ENCODE measurements at regions not wholly inside any gene's neighbourhood (a gene's known extent, or its start where the extent isn't known, plus 50 kb on each side); places are given as distances from the start of the nearest gene placed in this dataset.
"Not testable (repeated sequence)": the region's sequence is repeated elsewhere in the genome, so short reads cannot be mapped to it uniquely, and the experiment has no call there.

GRCh38 chr6:140782941-140783340 lies 1349.8 kb upstream of the GJE1 start:
- no peak for DNase-seq

DNA sequence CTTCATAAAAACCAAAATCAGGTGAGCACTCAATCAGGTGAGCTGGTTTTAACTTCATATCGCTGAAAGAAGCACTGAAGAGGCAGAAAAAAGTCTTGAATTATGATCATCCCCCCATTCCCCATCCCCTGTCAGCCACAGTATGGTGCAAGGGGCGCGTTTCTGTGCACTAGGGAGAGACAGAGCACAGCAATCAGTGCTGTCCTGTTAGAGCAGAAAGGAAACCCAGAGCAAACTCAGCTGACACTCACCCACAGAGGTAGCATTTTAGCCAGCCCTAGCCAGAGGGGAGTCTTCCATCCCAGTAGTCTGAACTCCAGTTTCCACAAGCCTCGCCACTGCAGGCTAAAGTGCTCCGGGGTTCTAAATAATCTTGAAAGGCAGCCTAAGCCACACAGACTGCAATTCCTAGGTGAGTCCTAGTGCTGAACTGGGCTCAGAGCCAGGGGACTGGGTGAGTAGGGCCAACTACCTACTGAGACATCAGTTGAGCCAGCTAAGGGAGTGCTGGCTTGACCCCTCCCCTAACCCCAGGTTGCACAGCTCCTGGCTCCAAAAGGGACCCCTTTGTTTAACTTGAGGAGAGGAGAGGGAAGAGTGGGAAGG lies 1352.6 kb upstream of the GJE1 start:
- DNase-seq: no peak

- no peak for DNase-seq
Observed at GRCh38 chr6:140779341-140779740, 1353.4 kb upstream of the GJE1 start.

GRCh38 chr6:140777780-140778179 lies 1354.9 kb upstream of the GJE1 start:
- no peak for DNase-seq

- DNase-seq: no peak
Observed at GRCh38 chr6:140775061-140775460, 1357.7 kb upstream of the GJE1 start.

DNA sequence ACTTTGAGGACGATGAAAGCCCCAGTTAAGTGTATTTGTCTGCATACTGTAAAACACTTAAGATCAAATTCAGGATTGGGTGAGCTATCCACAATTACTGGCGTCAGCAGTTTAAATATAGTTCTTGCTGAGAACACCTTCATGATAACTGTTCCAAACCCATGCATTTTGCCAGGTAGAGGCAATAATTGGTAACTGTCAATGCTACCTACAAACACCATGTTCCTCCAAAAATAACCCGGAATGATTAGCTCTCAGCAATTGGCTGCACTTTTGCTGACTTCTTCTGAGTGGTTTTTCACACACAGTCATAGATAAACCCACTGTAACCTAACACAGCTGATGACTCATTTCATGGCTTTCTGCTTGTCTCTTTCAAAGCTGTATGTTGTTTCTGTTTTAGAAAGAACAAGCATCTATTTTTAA lies 1358.6 kb upstream of the GJE1 start:
- no peak for DNase-seq

GRCh38 chr6:140773276-140773675 lies 1359.4 kb upstream of the GJE1 start:
- no peak for DNase-seq

- DNase-seq: no peak
Observed at GRCh38 chr6:140772576-140772975, 1360.1 kb upstream of the GJE1 start.

DNA sequence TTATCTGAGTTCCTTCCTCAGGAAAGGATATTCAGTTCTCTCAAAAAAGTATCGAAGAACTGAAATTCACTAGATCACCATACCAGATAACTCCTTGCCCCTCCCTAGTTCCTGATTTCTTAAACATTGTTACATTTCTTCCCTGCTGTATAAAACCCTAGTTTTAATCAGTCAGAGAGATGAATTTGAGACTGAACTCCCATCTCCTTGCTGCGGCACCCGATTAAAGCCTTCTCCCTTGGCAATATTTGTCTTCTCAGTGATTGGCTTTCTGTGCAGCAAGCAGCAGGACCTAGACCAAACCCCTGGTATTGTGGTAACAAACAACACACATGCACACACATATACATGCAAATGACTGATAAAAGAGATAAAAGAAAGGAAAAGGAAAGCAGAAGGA lies 1364.6 kb upstream of the GJE1 start:
- DNase-seq: no peak

DNA sequence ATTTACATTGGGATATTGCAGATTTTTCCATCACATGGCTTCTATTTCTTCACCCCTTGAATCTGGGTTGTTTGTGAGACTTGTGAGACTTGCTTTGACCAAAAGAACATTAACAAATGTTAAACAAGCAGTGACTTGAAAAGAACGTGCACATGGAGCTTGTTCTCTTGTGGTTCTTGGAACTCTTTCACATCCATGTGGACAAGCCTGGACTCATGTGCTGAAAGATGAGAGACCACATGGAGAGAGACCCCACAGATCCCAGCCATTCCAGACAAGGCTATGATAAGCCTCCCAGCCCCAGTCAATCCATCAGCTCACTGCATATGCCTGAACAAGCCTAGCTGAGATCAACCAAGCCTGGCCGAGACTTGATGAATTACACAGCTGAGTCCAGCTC lies 1365.7 kb upstream of the GJE1 start:
- DNase-seq: no peak

DNA sequence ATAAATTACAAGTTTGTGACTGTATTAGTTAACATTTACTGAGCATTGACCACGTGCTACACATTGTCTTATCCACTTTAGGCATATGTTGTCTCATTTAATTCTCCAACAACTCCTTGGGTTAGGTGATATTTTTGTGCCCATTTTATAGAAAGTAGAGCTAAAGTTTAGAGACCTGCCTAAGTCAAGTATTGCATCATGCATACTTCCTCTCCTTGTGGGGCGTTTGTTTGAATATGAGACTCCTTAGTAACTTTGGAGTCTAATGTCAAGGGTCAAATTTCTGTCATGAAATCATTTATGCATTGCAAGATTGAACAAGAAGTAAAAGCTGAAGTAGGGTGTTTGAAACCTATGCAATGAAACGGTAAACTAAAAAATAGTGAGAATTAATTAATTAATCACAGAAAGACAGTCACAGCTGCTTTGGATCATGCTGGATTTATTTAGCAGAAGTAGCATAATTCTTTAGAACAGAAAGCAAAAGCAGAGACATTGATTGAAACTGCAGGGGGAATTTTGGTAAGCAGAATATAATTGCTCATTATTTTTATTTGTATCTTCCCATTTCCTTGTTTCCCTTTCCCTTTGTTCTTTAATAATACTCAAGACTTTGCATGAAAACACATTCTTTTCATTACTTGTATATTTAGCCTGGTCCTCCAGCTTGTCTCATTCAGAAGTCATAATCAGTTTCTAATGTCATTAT lies 1374.4 kb upstream of the GJE1 start:
- no peak for DNase-seq

- DNase-seq: no peak
Observed at GRCh38 chr6:140752234-140752633, 1377.8 kb upstream of the CITED2 start.

GRCh38 chr6:140747114-140747513 lies 1372.7 kb upstream of the CITED2 start:
- DNase-seq: no peak

DNA sequence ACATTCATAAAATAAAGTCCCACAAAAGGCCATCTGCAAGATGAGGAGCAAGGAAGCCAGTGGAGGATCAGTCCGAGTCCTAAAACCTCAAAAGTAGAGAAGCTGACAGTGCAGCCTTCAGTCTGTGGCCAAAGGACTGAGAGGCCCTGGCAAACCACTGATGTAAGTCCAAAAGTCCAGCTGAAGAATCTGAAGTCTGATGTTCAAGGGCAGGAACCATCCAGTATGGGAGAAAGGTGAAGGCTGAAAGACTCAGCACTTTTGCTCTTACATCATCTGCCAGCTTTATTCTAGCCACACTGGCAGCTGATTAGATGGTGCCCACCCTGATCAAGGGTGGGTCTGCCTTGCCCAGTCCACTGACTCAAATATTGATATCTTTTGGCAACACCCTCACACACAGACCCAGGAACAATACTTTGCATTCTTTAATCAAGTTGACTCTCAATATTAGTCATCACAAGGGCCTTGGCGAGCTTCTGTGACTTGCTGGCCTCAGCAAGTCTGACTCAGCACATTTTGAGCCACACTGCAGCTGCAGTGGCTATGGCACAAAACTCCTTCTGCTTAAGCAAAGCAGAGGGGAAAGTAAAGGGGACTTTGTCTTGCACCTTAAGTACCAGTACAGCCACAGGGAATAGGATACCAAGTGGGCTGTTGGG lies 1370.3 kb upstream of the CITED2 start:
- no peak for DNase-seq

- peak; percentile 13 for DNase-seq
Observed at GRCh38 chr6:140736231-140736630, 1361.8 kb upstream of the CITED2 start.

DNA sequence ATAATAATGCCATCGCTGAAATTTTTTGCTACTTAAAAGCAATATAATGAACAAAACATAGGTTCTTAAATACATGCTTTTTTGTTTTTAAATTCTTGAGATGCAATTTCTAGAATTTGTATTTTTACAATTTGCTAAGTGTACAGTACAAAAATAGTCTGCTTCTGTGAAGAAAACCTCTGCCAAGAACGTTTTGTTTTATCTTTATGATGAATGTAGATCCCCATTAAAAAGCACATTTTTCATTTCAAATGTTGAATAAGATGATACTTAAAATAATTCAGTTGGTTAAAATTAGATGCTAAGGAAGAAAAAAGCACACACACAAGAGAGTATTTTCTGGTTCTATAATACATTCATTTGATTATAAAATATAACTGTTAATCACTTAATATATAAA lies 1358.5 kb upstream of the CITED2 start:
- DNase-seq: no peak

DNA sequence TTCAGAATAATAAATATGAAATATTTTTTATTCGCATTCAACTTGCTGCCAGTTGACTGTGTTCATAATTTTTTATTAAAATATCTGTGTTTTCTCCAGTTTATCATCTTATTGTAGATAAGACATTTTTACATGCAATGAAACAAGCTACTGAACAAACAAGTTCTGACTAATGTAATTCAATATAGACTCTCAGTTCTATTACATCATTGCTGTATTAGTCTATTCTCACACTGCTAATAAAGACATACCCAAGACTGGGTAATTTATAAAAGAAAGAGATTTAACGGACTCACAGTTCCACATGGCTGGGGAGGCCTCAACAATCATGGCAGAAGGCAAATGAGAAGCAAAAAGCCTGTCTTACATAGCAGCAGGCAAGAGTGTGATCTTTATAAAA lies 1357.7 kb upstream of the CITED2 start:
- DNase-seq: no peak

DNA sequence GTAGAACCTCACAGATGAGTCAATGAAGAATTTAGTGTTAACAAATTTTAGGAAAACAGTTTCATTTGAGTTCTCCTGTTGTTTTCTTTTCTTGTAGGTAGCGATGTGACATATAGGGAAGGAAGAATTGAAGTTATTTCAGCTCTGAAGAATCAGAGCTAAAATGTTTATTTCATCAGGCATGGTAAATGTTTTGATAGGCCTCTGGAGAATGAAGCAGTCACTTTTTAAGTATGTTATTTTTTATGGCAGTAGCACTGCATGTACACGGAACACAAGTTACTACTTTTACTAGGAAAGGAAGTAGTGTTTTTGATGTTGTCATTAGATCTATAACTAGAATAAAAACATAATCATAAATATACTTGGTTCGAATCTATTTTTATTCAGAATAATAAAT lies 1357.3 kb upstream of the CITED2 start:
- no peak for DNase-seq

GRCh38 chr6:140729521-140729920 lies 1355.1 kb upstream of the CITED2 start:
- no peak for DNase-seq

GRCh38 chr6:140718021-140718420 lies 1343.6 kb upstream of the CITED2 start:
- DNase-seq: no peak

DNA sequence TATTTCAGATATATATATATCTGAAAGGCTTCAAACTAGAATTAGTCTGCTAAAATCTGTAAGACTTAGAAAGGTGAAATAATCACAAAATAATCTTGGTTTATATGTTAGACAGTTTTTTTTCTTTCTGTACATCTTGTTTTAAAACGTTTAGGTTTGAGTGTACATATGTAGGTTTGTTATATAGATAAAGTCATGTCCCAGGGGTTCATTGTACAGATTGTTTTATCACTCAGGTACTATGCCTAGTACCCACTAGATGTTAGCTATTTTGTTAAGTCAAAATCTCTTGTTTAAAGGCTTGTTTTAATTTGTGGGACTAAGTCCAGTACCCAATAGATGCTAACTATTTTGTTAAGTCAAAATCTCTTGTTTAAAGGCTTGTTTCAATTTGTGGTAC lies 1339.0 kb upstream of the CITED2 start:
- no peak for DNase-seq

GRCh38 chr6:140711019-140711613 lies 1336.7 kb upstream of the CITED2 start:
- DNase-seq: no peak

GRCh38 chr6:140708441-140708840 lies 1334.0 kb upstream of the CITED2 start:
- no peak for DNase-seq

DNA sequence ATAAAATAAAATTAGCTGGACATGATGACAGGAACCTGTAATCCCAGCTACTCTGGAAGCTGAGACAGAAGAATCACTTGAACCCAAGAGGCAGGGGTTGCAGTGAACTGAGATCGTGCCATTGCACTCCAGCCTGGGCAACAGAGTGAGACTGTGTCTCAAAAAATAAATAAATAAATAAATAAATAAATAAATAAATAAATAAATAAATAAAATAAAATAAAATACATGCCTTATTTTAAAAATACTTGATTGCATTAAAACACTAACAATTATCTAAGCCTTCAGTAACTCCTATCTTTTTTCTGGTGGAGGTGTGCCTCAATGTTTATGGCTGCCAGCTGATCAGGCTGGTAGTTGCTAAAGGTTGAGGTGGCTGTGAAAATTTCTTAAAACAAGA lies 1329.6 kb upstream of the CITED2 start:
- not testable (repeated sequence) for DNase-seq
